DND-41 (cell line): ENCODE measurements at regions not wholly inside any gene's neighbourhood (a gene's known extent, or its start where the extent isn't known, plus 50 kb on each side); places are given as distances from the start of the nearest gene placed in this dataset.

Source experiments
- ATAC-seq: fragments of 200-7000 bp; cut with Tn5 transposase; 3 replicates; pipeline ENCODE4 v1.9.1; 2021; ENCODE audit warnings: low read depth; ENCODE audit not compliant: insufficient read depth
- DNase-seq: peaks from one replicate; pipeline ENCODE4 v3.0.0-alpha.2; 2020
- H2AFZ ChIP-seq: 2 replicates; pipeline ENCODE4 v1.6.0; 2012; ENCODE audit warnings: low read depth, low read length
- H3K27ac ChIP-seq: 2 replicates; pipeline ENCODE4 v1.5.1; 2012; ENCODE audit warnings: low read length, inconsistent platforms
- H3K27me3 ChIP-seq: fragments of 200-600 bp; sonication (generic); 2 replicates; pipeline ENCODE4 v1.6.0; 2012; ENCODE audit warnings: low read length, mild to moderate bottlenecking, inconsistent platforms; ENCODE audit not compliant: insufficient read depth, poor library complexity
- H3K36me3 ChIP-seq: 2 replicates; pipeline ENCODE4 v1.5.1; 2012; ENCODE audit warnings: low read length, inconsistent platforms; ENCODE audit not compliant: insufficient read depth
- H3K4me1 ChIP-seq: 2 replicates; pipeline ENCODE4 v1.5.1; 2012; ENCODE audit warnings: mild to moderate bottlenecking, low read length; ENCODE audit not compliant: insufficient read depth
- H3K4me2 ChIP-seq: 2 replicates; pipeline ENCODE4 v1.6.0; 2012; ENCODE audit warnings: mild to moderate bottlenecking, moderate library complexity, low read length, inconsistent platforms; ENCODE audit not compliant: insufficient read depth
- H3K4me3 ChIP-seq, 2 experiments: fragments of 200-600 bp in 1 of 2; shearing (Covaris generic) in 1 of 2; 2 replicates each; pipeline ENCODE4 v1.5.1; 2012 to 2016; ENCODE audit warnings: inconsistent platforms in 2 of 2, low read length in 2 of 2, mild to moderate bottlenecking in 2 of 2, low read depth in 1 of 2, moderate library complexity in 1 of 2
- H3K79me2 ChIP-seq: 2 replicates; pipeline ENCODE4 v1.6.0; 2012; ENCODE audit warnings: low read length, inconsistent platforms; ENCODE audit not compliant: insufficient read depth
- H3K9ac ChIP-seq: 2 replicates; pipeline ENCODE4 v1.6.0; 2012; ENCODE audit warnings: low read depth, mild to moderate bottlenecking, inconsistent platforms, low read length, moderate library complexity
- H3K9me3 ChIP-seq: 2 replicates; pipeline ENCODE4 v1.5.1; 2012; ENCODE audit warnings: low read length, moderate library complexity, mild to moderate bottlenecking, inconsistent platforms; ENCODE audit not compliant: insufficient read depth, severe bottlenecking
- H4K20me1 ChIP-seq: 2 replicates; pipeline ENCODE4 v1.6.0; 2012; ENCODE audit warnings: low read length; ENCODE audit not compliant: insufficient read depth
- CTCF ChIP-seq: IDR thresholded peaks from 2 replicates; pipeline ENCODE4 v1.5.1; 2012; ENCODE audit warnings: borderline replicate concordance, low read length, moderate library complexity, mild to moderate bottlenecking; ENCODE audit not compliant: poor library complexity, severe bottlenecking; ENCODE audit errors: extremely low read depth
- EZH2 ChIP-seq: IDR thresholded peaks from 3 replicates; pipeline ENCODE4 v1.6.1; 2012; ENCODE audit warnings: borderline replicate concordance, low read depth, mild to moderate bottlenecking, moderate library complexity, low read length, inconsistent platforms; ENCODE audit not compliant: severe bottlenecking

DNA sequence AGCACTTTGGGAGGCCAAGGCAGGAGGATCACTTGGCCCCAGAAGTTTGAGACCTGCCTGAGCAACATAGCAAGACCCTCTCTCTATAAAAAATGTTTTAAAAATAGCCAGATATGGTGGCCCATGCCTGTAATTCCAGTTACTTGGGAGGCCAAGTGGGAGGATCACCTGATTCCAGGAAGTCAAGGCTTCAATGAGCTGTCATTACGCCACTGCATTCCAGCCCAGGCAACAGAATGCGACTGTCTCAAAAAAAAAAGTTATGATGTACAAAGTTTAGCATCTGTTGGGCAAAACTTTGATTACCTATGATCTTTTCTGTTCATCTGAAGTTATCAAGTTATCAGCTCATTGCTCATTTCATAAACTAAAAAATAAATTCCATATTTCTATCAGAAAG is 504.1 kb upstream of the PKDCC start:
- Histone ChIP-seq H3K27me3 (no peaks in the 10 kb centered on the region), H3K4me1 (no peaks in the 10 kb centered on the region), H3K4me2 (no peak overlapping the region), H2AFZ (no peak overlapping the region), H3K4me3 (no peak overlapping the region), H4K20me1 (no peaks in the 10 kb centered on the region), H3K79me2 (no peaks in the 10 kb centered on the region), H3K36me3 (no peaks in the 10 kb centered on the region), H3K27ac (no peak overlapping the region), H3K9ac (no peak overlapping the region), H3K9me3 (no peaks in the 10 kb centered on the region)
- no peak for DNase-seq
- ATAC-seq: no peak
- TF ChIP-seq CTCF: no peak
- TF ChIP-seq EZH2: no peak

- TF ChIP-seq EZH2 (no peak), CTCF (no peak)
- ATAC-seq: no peak
- Histone ChIP-seq H3K36me3 (no peaks in the 10 kb centered on the region), H4K20me1 (no peaks in the 10 kb centered on the region), H3K79me2 (no peaks in the 10 kb centered on the region), H3K27ac (no peak overlapping the region), H3K9me3 (no peaks in the 10 kb centered on the region), H2AFZ (no peak overlapping the region), H3K27me3 (no peaks in the 10 kb centered on the region), H3K9ac (no peak overlapping the region), H3K4me2 (no peak overlapping the region), H3K4me1 (no peaks in the 10 kb centered on the region), H3K4me3 (no peak overlapping the region)
- DNase-seq: no peak
Measured at GRCh38 chr2:41544709-41545108, 503.1 kb upstream of the PKDCC start.

- no peak for TF ChIP-seq EZH2
- ATAC-seq (no peak), DNase-seq (no peak)
- Histone ChIP-seq H3K4me3 (no peak overlapping the region), H3K9ac (no peak overlapping the region), H3K79me2 (no peaks in the 10 kb centered on the region), H3K4me1 (no peaks in the 10 kb centered on the region), H3K4me2 (no peak overlapping the region), H2AFZ (no peak overlapping the region), H3K9me3 (no peaks in the 10 kb centered on the region), H3K36me3 (no peaks in the 10 kb centered on the region), H4K20me1 (no peaks in the 10 kb centered on the region), H3K27ac (no peak overlapping the region), H3K27me3 (no peaks in the 10 kb centered on the region)
Measured at GRCh38 chr2:41546031-41546430, 501.8 kb upstream of the PKDCC start.

DNA sequence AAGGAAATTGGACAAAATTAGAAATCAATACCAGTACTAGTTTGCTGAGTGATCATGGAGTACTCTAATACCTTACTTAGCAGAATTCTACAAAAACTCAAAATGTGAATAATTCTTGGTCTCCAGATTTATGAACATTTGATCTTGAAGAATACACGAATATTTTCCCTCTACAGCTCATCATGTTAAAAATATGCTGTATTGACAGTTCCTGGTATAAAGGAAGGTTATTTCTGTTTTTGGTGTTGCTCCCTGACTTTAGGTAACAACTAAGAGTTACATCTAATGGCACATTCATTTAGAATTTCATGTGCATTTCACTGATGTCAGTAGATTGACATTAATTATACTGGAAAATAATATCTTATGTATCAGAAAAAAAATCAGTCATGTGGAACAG is 479.2 kb upstream of the PKDCC start:
- no peak overlapping the region for H3K27ac ChIP-seq
- no peaks in the 10 kb centered on the region for H4K20me1 ChIP-seq
- no peak for DNase-seq
- ATAC-seq: no peak
- TF ChIP-seq EZH2 (no peak), CTCF (no peak)
- H3K9ac ChIP-seq: no peak overlapping the region
- H3K27me3 ChIP-seq: no peaks in the 10 kb centered on the region
- H3K4me1 ChIP-seq: no peaks in the 10 kb centered on the region
- no peak overlapping the region for H2AFZ ChIP-seq
- H3K4me3 ChIP-seq: no peak overlapping the region
- no peaks in the 10 kb centered on the region for H3K79me2 ChIP-seq
- no peaks in the 10 kb centered on the region for H3K9me3 ChIP-seq
- no peaks in the 10 kb centered on the region for H3K36me3 ChIP-seq
- H3K4me2 ChIP-seq: no peak overlapping the region
